ENCODE measurements at regions not wholly inside any gene's neighbourhood (a gene's known extent, or its start where the extent isn't known, plus 50 kb on each side); places are given as distances from the start of the nearest gene placed in this dataset.
A peak's percentile ranks its signal among the peaks of the same experiment; 100 is the strongest.

GRCh38 chr5:96243862-96244261 is 189.2 kb downstream of the PCSK1 start:
- DNase-seq, result no peak

- no peak for DNase-seq
Observed at GRCh38 chr5:96243203-96243602, 189.8 kb downstream of the PCSK1 start.

- no peak for DNase-seq
Observed at GRCh38 chr5:96242571-96242970, 190.5 kb downstream of the PCSK1 start.

DNA sequence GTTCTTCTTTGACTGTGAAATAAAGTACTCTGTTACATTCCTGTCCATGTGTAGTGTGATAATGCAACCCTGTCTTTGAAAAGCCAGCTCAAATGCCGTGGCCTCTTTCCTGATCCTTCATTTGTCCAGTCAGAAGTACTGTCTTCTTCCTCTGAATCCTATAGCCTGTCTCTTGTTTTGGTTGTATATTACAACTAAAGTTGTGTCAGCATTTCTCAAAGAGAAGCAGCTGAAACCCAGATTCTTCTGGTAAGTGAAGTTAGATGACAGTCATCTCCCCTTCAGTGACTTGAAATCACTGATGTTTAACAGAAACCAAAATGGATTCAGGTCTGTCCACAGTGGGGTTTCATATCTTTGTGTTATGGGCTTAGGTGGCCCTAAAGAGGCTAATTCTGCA is 196.2 kb downstream of the PCSK1 start:
- no peak for DNase-seq

- DNase-seq, result no peak
Observed at GRCh38 chr5:96236051-96236450, 197.0 kb downstream of the PCSK1 start.

GRCh38 chr5:96235008-96235910 is 197.8 kb downstream of the PCSK1 start:
- no peak for DNase-seq

- no peak for DNase-seq
Observed at GRCh38 chr5:96232602-96233001, 200.4 kb downstream of the PCSK1 start.

DNA sequence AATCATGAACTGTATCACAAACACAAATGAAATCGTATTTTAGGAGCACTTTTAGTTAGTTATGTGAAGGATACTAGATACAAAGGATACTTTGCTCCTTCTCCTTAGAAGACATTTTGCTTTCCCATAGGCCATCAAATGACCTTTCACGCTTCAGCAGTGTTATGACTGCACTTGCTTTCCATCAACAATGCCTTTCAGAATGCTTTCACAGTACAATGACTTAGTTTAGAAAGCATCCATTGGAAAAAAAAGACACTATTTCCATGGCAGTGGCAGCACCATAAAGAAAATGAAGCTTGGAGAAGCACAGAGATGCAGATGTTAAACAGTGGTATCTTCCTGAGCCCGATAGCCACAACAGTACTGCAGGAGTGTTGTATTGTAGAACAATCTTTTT is 203.9 kb downstream of the PCSK1 start:
- DNase-seq, result no peak

DNA sequence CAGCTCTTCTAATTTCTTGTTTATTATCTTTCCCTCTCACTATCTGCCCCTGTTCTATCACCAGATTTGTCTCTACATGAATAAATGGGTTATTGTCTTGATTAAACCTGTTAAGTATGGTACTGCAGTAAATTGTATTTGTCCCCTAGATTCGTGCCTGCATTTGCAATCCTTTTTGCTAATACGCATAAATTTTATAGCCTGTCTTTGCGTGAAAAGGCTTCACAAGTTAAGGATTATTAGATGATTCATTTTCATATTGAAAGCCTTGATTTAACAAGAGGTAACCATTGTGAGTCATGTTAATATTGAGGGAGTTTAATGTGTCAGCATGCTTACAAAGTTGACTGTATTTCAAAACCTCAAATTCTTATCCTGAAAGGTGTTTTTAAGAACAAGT is 204.6 kb downstream of the PCSK1 start:
- DNase-seq, result no peak

DNA sequence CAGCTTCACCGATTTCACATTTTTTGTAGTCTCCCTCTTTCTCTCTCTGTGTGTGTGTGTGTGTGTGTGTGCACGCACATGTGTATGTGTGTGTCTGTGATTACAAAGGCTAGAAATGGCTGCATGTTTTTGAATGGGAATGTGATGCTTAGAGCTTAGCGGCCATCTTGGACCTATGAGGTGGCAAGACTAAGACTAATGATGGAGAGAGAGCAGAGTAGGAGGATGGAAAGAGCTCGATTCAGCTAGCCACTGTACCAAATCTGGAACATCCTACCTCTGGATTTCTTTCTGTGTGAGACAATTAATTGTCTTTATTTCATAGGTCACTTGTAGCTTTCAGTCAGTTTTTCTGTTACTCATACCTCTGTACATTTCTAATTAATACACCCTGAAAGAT is 205.1 kb downstream of the PCSK1 start:
- no peak for DNase-seq

DNA sequence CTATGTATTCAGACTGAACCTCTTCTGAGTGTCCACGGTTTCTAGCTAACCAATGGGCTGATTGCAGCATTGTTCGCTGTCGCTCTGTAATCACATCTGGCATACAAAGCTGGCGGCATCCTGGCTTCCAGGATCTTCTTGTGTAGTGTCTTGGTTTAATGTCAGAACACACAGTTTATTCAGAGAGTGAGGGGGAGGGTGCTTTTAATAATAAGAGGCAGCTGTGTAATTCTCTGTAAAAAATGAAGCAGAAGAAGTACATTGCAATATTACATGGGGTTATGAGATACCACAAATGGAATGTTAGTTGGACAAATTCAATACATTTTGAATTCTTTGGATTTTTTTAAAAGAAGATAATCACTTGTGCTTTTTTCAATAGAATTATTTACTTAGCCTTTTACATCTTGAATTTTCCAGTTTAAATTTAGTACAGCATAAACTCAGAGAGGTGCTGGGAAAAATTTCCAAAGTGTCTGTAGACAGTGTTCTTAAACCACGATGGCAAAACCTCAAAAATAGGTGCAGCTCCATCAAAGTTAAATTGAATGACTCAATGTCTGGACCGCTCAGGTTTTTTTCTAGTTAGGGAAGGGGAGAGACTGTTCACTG is 206.0 kb downstream of the PCSK1 start:
- no peak for DNase-seq

GRCh38 chr5:96222129-96222528 is 210.9 kb downstream of the PCSK1 start:
- DNase-seq, result no peak

- peak; percentile 44 for DNase-seq
Observed at GRCh38 chr5:96220610-96221390, 212.2 kb downstream of the PCSK1 start.

GRCh38 chr5:96219580-96220281 is 213.3 kb downstream of the PCSK1 start:
- DNase-seq, result peak; percentile 22

GRCh38 chr5:96218653-96219052 is 214.4 kb downstream of the PCSK1 start:
- DNase-seq, result no peak

DNA sequence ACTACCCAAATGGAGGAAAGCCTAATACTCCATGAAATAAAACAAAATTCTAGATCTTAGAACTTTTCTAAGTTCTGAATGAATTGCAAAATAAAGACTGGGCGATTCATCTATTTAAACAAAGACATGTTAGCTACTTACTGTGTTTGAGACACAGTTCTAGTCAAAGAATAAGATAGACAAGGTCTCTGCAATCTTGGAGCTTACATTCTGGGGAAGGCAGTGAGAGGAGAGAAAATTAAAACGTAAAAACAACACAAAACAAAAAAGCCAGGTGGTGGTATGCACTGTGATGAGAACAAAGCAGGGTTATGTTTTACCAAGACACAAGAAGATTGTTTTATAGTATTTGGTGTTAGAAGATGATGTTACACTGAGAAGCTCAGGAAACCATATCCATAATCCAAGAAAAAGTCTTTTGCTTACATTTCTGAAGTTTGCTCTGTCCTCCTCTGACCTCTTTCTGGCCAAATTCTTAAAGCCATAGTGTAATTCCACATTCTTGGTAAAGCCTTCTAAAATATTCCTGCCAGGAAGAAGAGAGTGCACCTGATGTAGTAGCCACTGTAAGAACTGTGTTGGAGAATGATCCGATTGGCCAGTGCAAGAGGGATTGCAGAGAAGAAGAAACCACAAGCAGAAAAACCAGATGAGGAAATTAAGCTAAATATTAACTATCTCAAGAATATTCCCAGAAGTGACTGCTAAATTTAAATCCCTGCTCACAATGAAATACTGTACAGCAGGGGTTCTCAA is 218.4 kb downstream of the PCSK1 start:
- no peak for DNase-seq

GRCh38 chr5:96209829-96210228 is 223.2 kb downstream of the PCSK1 start:
- no peak for DNase-seq

DNA sequence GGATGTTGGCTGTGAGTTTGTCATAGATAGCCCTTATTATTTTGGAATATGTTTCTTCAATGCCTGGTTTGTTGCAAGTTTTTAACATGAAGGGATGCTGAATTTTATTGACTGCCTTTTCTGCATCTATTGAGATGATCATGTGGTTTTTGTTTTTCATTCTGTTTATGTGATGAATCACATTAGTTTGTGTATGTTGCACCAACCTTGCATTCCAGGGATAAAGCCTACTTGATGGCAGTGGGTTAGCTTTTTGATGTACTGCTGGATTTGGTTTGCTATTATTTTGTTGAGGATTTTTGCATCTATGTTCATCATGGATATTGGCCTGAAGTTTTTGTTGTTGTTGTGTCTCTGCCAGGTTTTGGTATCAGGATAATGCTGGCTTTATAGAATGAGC is 225.6 kb downstream of the PCSK1 start:
- DNase-seq, result no peak

- no peak for DNase-seq
Observed at GRCh38 chr5:96203761-96204160, 229.3 kb downstream of the PCSK1 start.

DNA sequence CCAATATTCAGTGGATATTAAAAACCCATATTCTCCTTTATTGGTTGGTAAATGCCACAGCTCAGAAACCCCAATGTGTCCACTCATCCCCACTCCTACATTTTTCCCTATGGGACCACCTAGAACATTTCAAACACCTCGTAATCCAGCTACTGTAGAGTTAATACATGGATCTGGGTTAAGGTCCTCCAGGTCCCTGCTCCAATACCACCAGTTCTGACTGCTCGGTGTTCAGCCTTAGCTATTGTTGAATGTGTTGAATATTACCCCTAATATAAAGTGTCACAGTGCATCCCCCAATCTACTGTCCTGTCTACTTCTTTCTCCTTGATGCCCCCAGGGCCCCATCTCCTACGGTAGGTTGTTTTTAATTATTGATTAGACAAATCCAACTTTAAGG is 231.5 kb downstream of the PCSK1 start:
- no peak for DNase-seq

DNA sequence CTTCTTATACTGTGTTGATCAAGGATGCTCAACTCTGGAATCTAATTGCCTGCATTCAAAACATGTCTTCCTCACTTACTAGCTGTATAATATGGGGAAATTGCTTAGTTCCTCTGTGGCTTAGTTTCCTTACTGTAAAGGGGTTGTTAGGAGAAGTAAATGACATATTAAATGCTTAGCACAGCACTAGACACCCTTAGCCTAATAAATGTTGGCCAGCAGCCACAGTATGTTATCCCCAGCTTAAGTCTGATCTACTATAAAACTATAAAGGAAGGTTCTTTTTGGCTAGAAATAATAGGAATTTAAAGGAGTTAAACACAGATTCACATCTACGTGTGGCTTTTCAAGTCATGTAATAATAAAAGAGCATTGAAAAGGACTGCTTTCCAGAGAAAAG is 232.4 kb downstream of the PCSK1 start:
- DNase-seq, result peak; percentile 54

GRCh38 chr5:96199713-96200183 is 233.3 kb downstream of the PCSK1 start:
- no peak for DNase-seq
